RWPE2 (cell line): ENCODE measurements at regions not wholly inside any gene's neighbourhood (a gene's known extent, or its start where the extent isn't known, plus 50 kb on each side); places are given as distances from the start of the nearest gene placed in this dataset.
A peak's percentile ranks its signal among the peaks of the same experiment; 100 is the strongest.

Source experiments
- ATAC-seq: fragments of 200-7000 bp; cut with Tn5 transposase; 3 replicates; pipeline ENCODE4 v1.9.1; 2021; ENCODE audit warnings: low read depth
- DNase-seq: peaks from one replicate; pipeline ENCODE4 v3.0.0-alpha.2; 2020; ENCODE audit warnings: low spot score
- H3K27ac ChIP-seq: fragments of 450-650 bp; 2 replicates; pipeline ENCODE4 v1.5.1; 2017; ENCODE audit warnings: mild to moderate bottlenecking; ENCODE audit not compliant: poor library complexity, severe bottlenecking
- H3K27me3 ChIP-seq: fragments of 250-450 bp; sonication (Bioruptor Pico); 2 replicates; pipeline ENCODE4 v1.5.1; 2021; ENCODE audit warnings: mild to moderate bottlenecking, moderate library complexity; ENCODE audit not compliant: insufficient read depth, poor library complexity, severe bottlenecking
- H3K36me3 ChIP-seq: fragments of 250-450 bp; sonication (Bioruptor Pico); 2 replicates; pipeline ENCODE4 v1.5.1; 2020; ENCODE audit warnings: low read depth, mild to moderate bottlenecking, moderate library complexity
- H3K4me1 ChIP-seq: fragments of 250-450 bp; sonication (Bioruptor Pico); 2 replicates; pipeline ENCODE4 v1.5.1; 2021; ENCODE audit warnings: mild to moderate bottlenecking, moderate library complexity; ENCODE audit not compliant: insufficient read depth, poor library complexity, severe bottlenecking
- H3K4me3 ChIP-seq: fragments of 250-450 bp; sonication (Bioruptor Pico); 2 replicates; pipeline ENCODE4 v1.5.1; 2021; ENCODE audit warnings: mild to moderate bottlenecking, moderate library complexity; ENCODE audit not compliant: severe bottlenecking
- H3K9me3 ChIP-seq: fragments of 250-450 bp; sonication (Bioruptor Pico); 2 replicates; pipeline ENCODE4 v1.5.1; 2021; ENCODE audit warnings: mild to moderate bottlenecking, moderate library complexity; ENCODE audit not compliant: severe bottlenecking
- TF ChIP-seq, protein P1 (sequence below): fragments of 450-650 bp; IDR thresholded peaks from one replicate; pipeline ENCODE4 v1.5.1; 2017; ENCODE audit warnings: mild to moderate bottlenecking, moderate library complexity; ENCODE audit not compliant: poor library complexity, severe bottlenecking

DNA sequence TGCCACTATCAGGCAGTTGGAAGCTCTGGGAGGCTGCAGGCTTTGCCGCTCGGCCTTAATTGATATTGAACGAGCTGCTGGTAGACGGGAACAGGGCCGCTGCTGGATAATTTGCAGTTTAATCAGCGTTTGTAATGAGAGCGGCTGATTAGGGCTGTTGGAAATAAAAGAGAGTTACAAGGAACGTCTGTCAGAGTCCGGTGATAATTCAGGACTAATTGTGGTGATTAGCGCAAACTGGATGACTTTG lies 68.2 kb upstream of the TBCA start:
- no peaks in the 10 kb centered on the region for H3K36me3 ChIP-seq
- DNase-seq, result no peak
- peaks cover 35% of the 10 kb centered on the region for H3K27me3 ChIP-seq
- peak; percentile 16; the same call in 2 of the 3 replicates for ATAC-seq
- H3K27ac ChIP-seq, result no peak overlapping the region
- peak overlapping the region; percentile 15 for H3K4me3 ChIP-seq
- no peaks in the 10 kb centered on the region for H3K9me3 ChIP-seq
- no peaks in the 10 kb centered on the region for H3K4me1 ChIP-seq
- TF ChIP-seq, protein P1, sequence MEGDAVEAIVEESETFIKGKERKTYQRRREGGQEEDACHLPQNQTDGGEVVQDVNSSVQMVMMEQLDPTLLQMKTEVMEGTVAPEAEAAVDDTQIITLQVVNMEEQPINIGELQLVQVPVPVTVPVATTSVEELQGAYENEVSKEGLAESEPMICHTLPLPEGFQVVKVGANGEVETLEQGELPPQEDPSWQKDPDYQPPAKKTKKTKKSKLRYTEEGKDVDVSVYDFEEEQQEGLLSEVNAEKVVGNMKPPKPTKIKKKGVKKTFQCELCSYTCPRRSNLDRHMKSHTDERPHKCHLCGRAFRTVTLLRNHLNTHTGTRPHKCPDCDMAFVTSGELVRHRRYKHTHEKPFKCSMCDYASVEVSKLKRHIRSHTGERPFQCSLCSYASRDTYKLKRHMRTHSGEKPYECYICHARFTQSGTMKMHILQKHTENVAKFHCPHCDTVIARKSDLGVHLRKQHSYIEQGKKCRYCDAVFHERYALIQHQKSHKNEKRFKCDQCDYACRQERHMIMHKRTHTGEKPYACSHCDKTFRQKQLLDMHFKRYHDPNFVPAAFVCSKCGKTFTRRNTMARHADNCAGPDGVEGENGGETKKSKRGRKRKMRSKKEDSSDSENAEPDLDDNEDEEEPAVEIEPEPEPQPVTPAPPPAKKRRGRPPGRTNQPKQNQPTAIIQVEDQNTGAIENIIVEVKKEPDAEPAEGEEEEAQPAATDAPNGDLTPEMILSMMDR, result no peak

DNA sequence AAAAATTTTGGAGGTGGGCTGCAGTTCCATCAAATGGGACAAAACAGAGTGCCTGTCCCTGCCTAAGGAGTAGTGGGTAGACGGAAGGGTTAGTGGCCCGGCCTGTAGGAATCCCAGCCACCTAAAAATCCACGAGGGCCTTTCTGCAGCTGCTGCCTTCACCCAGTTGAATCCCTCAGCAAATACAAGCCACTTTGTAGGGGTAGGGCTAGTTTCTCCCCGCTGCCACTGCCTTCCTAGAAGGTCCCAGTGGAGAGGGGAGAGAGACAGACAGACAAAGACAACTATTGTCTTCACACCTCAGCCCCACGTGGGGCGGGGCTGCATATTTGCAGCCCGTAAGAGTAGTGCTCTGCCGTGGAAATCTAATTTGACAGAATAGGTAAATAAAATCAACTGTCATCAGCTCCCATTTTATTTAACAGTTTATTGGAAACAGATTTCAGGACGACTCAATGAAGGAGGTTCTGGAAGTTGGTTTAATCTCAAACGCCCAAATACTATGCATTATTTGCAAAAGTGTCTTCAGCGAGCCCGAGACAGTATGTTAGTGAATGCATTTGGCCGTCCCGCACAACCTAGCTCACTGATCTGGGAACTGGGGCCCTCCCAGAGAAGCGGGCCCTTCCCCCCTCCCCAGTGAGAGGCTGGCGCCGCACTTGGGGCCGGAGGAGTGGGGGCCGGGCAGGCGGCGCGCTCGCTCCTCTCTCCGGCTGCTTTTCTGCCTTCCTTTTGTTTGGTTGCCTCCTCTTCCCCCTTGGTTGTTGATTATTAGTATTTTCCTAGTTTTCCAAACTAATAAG lies 67.6 kb upstream of the TBCA start:
- Histone ChIP-seq H3K4me3 (no peak overlapping the region), H3K27ac (no peak overlapping the region), H3K27me3 (peaks cover 35% of the 10 kb centered on the region), H3K36me3 (no peaks in the 10 kb centered on the region), H3K9me3 (no peaks in the 10 kb centered on the region), H3K4me1 (no peaks in the 10 kb centered on the region)
- DNase-seq (no peak), ATAC-seq (peak; percentile 7; the same call in 1 of the 3 replicates)
- TF ChIP-seq, protein P1, result no peak

DNA sequence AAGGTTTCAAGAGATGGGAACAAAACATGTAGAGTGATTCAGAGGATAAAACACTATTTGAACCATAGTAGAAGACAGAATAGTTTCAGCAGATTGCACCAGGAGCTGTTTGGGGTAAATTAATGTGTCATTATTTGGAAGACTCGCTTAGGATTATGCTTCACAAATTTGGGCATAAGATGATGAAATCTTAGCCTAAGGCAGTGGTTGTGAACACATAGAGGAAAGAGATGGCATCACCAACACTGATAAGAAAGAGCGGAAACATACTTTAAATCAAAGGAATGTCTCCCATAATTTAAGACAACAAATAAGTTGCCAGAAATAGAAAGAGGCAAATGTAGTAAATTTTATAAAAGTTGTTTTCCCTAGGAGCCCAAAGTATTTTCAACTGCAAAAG lies 66.1 kb upstream of the TBCA start:
- peaks cover 35% of the 10 kb centered on the region for H3K27me3 ChIP-seq
- no peaks in the 10 kb centered on the region for H3K9me3 ChIP-seq
- TF ChIP-seq, protein P1, result no peak
- H3K27ac ChIP-seq, result no peak overlapping the region
- ATAC-seq (no peak), DNase-seq (no peak)
- H3K36me3 ChIP-seq, result no peaks in the 10 kb centered on the region
- H3K4me1 ChIP-seq, result no peaks in the 10 kb centered on the region
- H3K4me3 ChIP-seq, result no peak overlapping the region

- H3K36me3 ChIP-seq, result no peaks in the 10 kb centered on the region
- H3K4me3 ChIP-seq, result no peak overlapping the region
- H3K4me1 ChIP-seq, result no peaks in the 10 kb centered on the region
- H3K27ac ChIP-seq, result no peak overlapping the region
- ATAC-seq (no peak), DNase-seq (no peak)
- TF ChIP-seq, protein P1, result no peak
- H3K27me3 ChIP-seq, result peaks cover 35% of the 10 kb centered on the region
- H3K9me3 ChIP-seq, result no peaks in the 10 kb centered on the region
These were observed 65.5 kb upstream of the TBCA start for GRCh38 chr5:77841616-77842015.

GRCh38 chr5:77840930-77841329 lies 64.8 kb upstream of the TBCA start:
- Histone ChIP-seq H3K36me3 (no peaks in the 10 kb centered on the region), H3K4me3 (no peak overlapping the region), H3K4me1 (no peaks in the 10 kb centered on the region), H3K27ac (no peak overlapping the region), H3K27me3 (peaks cover 35% of the 10 kb centered on the region), H3K9me3 (no peaks in the 10 kb centered on the region)
- TF ChIP-seq, protein P1, result no peak
- ATAC-seq (no peak), DNase-seq (no peak)
